Esophagus squamous epithelium (tissue), 5 donors: ENCODE measurements at regions not wholly inside any gene's neighbourhood (a gene's known extent, or its start where the extent isn't known, plus 50 kb on each side); places are given as distances from the start of the nearest gene placed in this dataset.

Experiments
- DNase-seq: peaks from one replicate; lab custom pipeline; 2025; lab: John Stamatoyannopoulos, UW
- H3K27ac ChIP-seq, 4 donors: fragments of 200-600 bp; sonication (generic); one replicate each; pipeline ENCODE4 v1.5.1; 2016 to 2019; ENCODE audit warnings: mild to moderate bottlenecking in 1 of 4
- H3K27me3 ChIP-seq, 4 donors: fragments of 200-600 bp; sonication (generic); 1 replicate in 3 of 4; 2 replicates in 1 of 4; pipeline versions ENCODE4 v1.5.1 to v1.6.0; 2017 to 2021; ENCODE audit warnings: antibody characterized with exemption in 1 of 4
- H3K36me3 ChIP-seq, 3 donors: fragments of 200-600 bp; sonication (generic); one replicate each; pipeline ENCODE4 v1.5.1; 2016 to 2019
- H3K4me1 ChIP-seq, 3 donors: fragments of 200-600 bp; sonication (generic); one replicate each; pipeline ENCODE4 v1.5.1; 2017 to 2019
- H3K4me3 ChIP-seq, 4 donors: fragments of 200-600 bp; sonication (generic); 1 replicate in 3 of 4; 2 replicates in 1 of 4; pipeline ENCODE4 v1.5.1; 2016 to 2019; ENCODE audit warnings: mild to moderate bottlenecking in 2 of 4, moderate library complexity in 1 of 4
- H3K9me3 ChIP-seq, 3 donors: fragments of 200-600 bp; sonication (generic); one replicate each; pipeline ENCODE4 v1.5.1; 2016 to 2019
- POLR2A ChIP-seq, 4 donors: fragments of 450-650 bp; IDR thresholded peaks; one replicate each; pipeline ENCODE4 v1.6.1; 2017; ENCODE audit warnings: antibody characterized with exemption in 4 of 4, mild to moderate bottlenecking in 4 of 4, moderate library complexity in 3 of 4
- WGBS, 2 donors: methylation state at CpG; one replicate each; pipeline ENCODE4 v1.1.5; 2018; 5-methylcytosine and 5-hydroxymethylcytosine counted together
- intact Hi-C: fragments of 100-400 bp; cut with DNase I; formaldehyde crosslinking; loops from one replicate; pipeline ENCODE4 v1.15.0; 2022
- TF ChIP-seq, protein P1 (sequence below), 6 experiments: fragments of 450-650 bp in 4 of 6; fragments of 200-600 bp in 2 of 6; sonication (generic) in 2 of 6; IDR thresholded peaks; one replicate each; pipeline ENCODE4 v1.5.1; 2016 to 2019; ENCODE audit warnings: antibody characterized with exemption in 6 of 6, mild to moderate bottlenecking in 4 of 6, moderate library complexity in 4 of 6
- donor health status: DM: yes; HTN: yes; CAD: no.

- no peak overlapping the region for H3K4me3 ChIP-seq
- H3K27ac ChIP-seq, result no peak overlapping the region
- H3K27me3 ChIP-seq, result no peaks in the 10 kb centered on the region
- intact Hi-C loops, result no loop called here
- peaks cover 0 to 30% (median 4%) of the 10 kb centered on the region in 3 donors for H3K9me3 ChIP-seq
- no peak for DNase-seq
- H3K4me1 ChIP-seq, result no peaks in the 10 kb centered on the region
- TF ChIP-seq POLR2A (IDR thresholded peaks at IDR 0.05), result no peak
- TF ChIP-seq, protein P1, sequence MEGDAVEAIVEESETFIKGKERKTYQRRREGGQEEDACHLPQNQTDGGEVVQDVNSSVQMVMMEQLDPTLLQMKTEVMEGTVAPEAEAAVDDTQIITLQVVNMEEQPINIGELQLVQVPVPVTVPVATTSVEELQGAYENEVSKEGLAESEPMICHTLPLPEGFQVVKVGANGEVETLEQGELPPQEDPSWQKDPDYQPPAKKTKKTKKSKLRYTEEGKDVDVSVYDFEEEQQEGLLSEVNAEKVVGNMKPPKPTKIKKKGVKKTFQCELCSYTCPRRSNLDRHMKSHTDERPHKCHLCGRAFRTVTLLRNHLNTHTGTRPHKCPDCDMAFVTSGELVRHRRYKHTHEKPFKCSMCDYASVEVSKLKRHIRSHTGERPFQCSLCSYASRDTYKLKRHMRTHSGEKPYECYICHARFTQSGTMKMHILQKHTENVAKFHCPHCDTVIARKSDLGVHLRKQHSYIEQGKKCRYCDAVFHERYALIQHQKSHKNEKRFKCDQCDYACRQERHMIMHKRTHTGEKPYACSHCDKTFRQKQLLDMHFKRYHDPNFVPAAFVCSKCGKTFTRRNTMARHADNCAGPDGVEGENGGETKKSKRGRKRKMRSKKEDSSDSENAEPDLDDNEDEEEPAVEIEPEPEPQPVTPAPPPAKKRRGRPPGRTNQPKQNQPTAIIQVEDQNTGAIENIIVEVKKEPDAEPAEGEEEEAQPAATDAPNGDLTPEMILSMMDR (IDR thresholded peaks at IDR 0.05), result no peak
- H3K36me3 ChIP-seq, result no peaks in the 10 kb centered on the region
Observed at GRCh38 chr2:77838441-77838840, 316.3 kb upstream of the LRRTM4 start.

- intact Hi-C loops, result no loop called here
- Histone ChIP-seq H3K4me1 (no peaks in the 10 kb centered on the region), H3K36me3 (no peaks in the 10 kb centered on the region), H3K4me3 (no peak overlapping the region), H3K27ac (no peak overlapping the region), H3K9me3 (peaks cover 0 to 24% (median 4%) of the 10 kb centered on the region in 3 donors), H3K27me3 (no peaks in the 10 kb centered on the region)
- DNase-seq, result no peak
- TF ChIP-seq, protein P1 (IDR thresholded peaks at IDR 0.05), result no peak
- no peak for TF ChIP-seq POLR2A (IDR thresholded peaks at IDR 0.05)
Observed at GRCh38 chr2:77839102-77839501, 316.9 kb upstream of the LRRTM4 start.

- DNase-seq, result no peak
- no peaks in the 10 kb centered on the region for H3K36me3 ChIP-seq
- no peaks in the 10 kb centered on the region for H3K27me3 ChIP-seq
- TF ChIP-seq, protein P1 (IDR thresholded peaks at IDR 0.05), result no peak
- TF ChIP-seq POLR2A (IDR thresholded peaks at IDR 0.05), result no peak
- H3K27ac ChIP-seq, result no peak overlapping the region
- no peaks in the 10 kb centered on the region for H3K4me1 ChIP-seq
- intact Hi-C loops, result no loop called here
- H3K9me3 ChIP-seq, result peaks cover 0 to 14% (median 0%) of the 10 kb centered on the region in 3 donors
- H3K4me3 ChIP-seq, result no peak overlapping the region
Observed at GRCh38 chr2:77862120-77862519, 339.9 kb upstream of the LRRTM4 start.

GRCh38 chr2:77864426-77864825, 342.2 kb upstream of the LRRTM4 start:
- H3K4me1 ChIP-seq, result no peaks in the 10 kb centered on the region
- TF ChIP-seq, protein P1 (IDR thresholded peaks at IDR 0.05), result no peak
- no peak for TF ChIP-seq POLR2A (IDR thresholded peaks at IDR 0.05)
- peaks cover 0 to 6% (median 0%) of the 10 kb centered on the region in 3 donors for H3K9me3 ChIP-seq
- no peaks in the 10 kb centered on the region for H3K27me3 ChIP-seq
- no peak overlapping the region for H3K27ac ChIP-seq
- 92 to 100% methylated on average over 4 of the region's 4 CpGs for WGBS, 2 donors
- no peak for DNase-seq
- intact Hi-C loops, result no loop called here
- no peaks in the 10 kb centered on the region for H3K36me3 ChIP-seq
- H3K4me3 ChIP-seq, result no peak overlapping the region

DNA sequence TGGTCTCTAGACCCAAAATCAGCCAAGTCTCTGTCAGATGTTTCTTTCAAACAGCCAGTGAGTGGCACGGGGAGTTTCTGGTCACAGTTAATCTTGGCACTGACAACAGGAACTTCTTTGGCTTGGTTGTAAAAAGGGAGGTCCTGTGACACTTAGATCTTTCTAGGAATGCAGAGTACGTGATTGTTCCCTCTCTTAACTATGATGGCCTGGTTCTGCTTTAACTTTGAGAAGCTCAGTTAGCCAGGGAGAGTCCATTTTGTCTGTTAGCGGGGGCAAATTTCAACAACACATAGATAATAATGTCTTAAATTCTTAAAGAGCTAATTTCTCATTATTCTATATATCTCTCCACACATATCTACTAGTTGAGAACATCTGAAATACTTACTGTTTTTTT, 344.5 kb upstream of the LRRTM4 start:
- DNase-seq, result no peak
- WGBS, 2 donors, result 40 to 51% methylated on average over 3 of the region's 3 CpGs
- Histone ChIP-seq H3K4me1 (no peaks in the 10 kb centered on the region), H3K27ac (no peak overlapping the region), H3K9me3 (peaks cover 0 to 6% (median 0%) of the 10 kb centered on the region in 3 donors), H3K4me3 (no peak overlapping the region), H3K36me3 (no peaks in the 10 kb centered on the region), H3K27me3 (no peaks in the 10 kb centered on the region)
- TF ChIP-seq, protein P1 (IDR thresholded peaks at IDR 0.05), result no peak
- no peak for TF ChIP-seq POLR2A (IDR thresholded peaks at IDR 0.05)
- intact Hi-C loops, result no loop called here
